WTC11 (cell line): ENCODE measurements at regions not wholly inside any gene's neighbourhood (a gene's known extent, or its start where the extent isn't known, plus 50 kb on each side); places are given as distances from the start of the nearest gene placed in this dataset.

Source experiments
- ATF2 ChIP-seq: sonication (generic); formaldehyde crosslinking; IDR thresholded peaks from 2 replicates; pipeline ENCODE4 v1.8.1; 2022; ENCODE audit warnings: low read depth, missing genetic modification reagents, borderline replicate concordance
- E2F5 ChIP-seq: sonication (generic); formaldehyde crosslinking; IDR thresholded peaks from 2 replicates; pipeline ENCODE4 v1.8.1; 2022; ENCODE audit warnings: mild to moderate bottlenecking, moderate library complexity, missing genetic modification reagents
- IRF2 ChIP-seq: sonication (generic); formaldehyde crosslinking; IDR thresholded peaks from 2 replicates; pipeline ENCODE4 v1.8.0; 2022; ENCODE audit warnings: low read depth, missing genetic modification reagents, borderline replicate concordance
- NFYB ChIP-seq: sonication (generic); formaldehyde crosslinking; conservative IDR thresholded peaks from 2 replicates; pipeline ENCODE4 v1.8.0; 2022; ENCODE audit warnings: low read depth, missing genetic modification reagents
- NR2C2 ChIP-seq: sonication (generic); formaldehyde crosslinking; IDR thresholded peaks from 2 replicates; pipeline ENCODE4 v1.8.0; 2022; ENCODE audit warnings: mild to moderate bottlenecking, missing genetic modification reagents
- SMAD3 ChIP-seq: sonication (generic); formaldehyde crosslinking; IDR thresholded peaks from 2 replicates; pipeline ENCODE4 v1.8.0; 2022; ENCODE audit warnings: missing genetic modification reagents, mild to moderate bottlenecking, borderline replicate concordance
- SMAD4 ChIP-seq: sonication (generic); formaldehyde crosslinking; IDR thresholded peaks from 2 replicates; pipeline ENCODE4 v1.8.0; 2022; ENCODE audit warnings: mild to moderate bottlenecking, missing genetic modification reagents
- ZNF138 ChIP-seq: sonication (generic); formaldehyde crosslinking; conservative IDR thresholded peaks from 2 replicates; pipeline ENCODE4 v1.8.1; 2022; ENCODE audit warnings: mild to moderate bottlenecking, moderate library complexity, missing genetic modification reagents
- ZNF425 ChIP-seq: fragments of 250-450 bp; sonication (Bioruptor Pico); conservative IDR thresholded peaks from 2 replicates; pipeline ENCODE4 v1.9.0; 2021; ENCODE audit warnings: mild to moderate bottlenecking
- ZSCAN18 ChIP-seq: fragments of 250-450 bp; sonication (Bioruptor Pico); IDR thresholded peaks from 2 replicates; pipeline ENCODE4 v2.1.2; 2022; ENCODE audit warnings: mild to moderate bottlenecking, moderate library complexity
- TF ChIP-seq, protein P1 (sequence below): fragments of 200-600 bp; IDR thresholded peaks from 2 replicates; pipeline ENCODE4 v1.8.0; 2022; ENCODE audit warnings: antibody characterized with exemption
- TF ChIP-seq, protein P2 (sequence below): sonication (generic); formaldehyde crosslinking; IDR thresholded peaks from 2 replicates; pipeline ENCODE4 v1.8.1; 2023; ENCODE audit warnings: mild to moderate bottlenecking, missing genetic modification reagents
- TF ChIP-seq, protein P3 (sequence below): sonication (generic); formaldehyde crosslinking; conservative IDR thresholded peaks from 2 replicates; pipeline ENCODE4 v1.8.1; 2023; ENCODE audit warnings: mild to moderate bottlenecking, low read depth, missing genetic modification reagents, moderate library complexity

DNA sequence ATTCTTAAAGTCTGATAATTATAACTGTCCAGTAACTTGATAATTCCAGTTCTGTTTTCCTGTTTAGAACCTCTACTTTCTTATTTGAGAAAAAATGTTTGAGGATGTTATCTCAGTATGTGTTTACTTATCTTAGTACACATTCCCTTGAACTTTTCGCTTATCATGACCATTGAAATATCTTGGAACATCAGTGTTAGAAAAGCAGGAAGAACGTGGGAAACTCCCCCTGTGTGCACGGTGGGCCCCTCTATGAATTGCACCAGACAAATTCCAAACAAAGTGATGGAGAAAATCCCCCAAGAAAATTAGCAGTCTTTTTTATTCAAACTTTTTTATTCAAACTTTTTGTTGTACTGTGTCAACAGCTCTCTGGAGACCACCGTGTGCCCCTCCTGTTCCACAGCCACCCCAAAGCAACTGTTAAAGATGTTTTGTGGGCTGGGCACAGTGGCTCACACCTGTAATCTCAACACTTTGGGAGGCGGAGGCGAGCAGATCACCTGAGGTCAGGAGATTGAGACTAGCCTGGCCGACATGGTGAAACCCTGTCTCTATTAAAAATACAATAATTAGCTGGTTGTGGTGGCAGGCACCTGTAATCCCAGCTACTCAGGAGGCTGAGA, 78.3 kb upstream of the PEG3 start:
- TF ChIP-seq, protein P1, sequence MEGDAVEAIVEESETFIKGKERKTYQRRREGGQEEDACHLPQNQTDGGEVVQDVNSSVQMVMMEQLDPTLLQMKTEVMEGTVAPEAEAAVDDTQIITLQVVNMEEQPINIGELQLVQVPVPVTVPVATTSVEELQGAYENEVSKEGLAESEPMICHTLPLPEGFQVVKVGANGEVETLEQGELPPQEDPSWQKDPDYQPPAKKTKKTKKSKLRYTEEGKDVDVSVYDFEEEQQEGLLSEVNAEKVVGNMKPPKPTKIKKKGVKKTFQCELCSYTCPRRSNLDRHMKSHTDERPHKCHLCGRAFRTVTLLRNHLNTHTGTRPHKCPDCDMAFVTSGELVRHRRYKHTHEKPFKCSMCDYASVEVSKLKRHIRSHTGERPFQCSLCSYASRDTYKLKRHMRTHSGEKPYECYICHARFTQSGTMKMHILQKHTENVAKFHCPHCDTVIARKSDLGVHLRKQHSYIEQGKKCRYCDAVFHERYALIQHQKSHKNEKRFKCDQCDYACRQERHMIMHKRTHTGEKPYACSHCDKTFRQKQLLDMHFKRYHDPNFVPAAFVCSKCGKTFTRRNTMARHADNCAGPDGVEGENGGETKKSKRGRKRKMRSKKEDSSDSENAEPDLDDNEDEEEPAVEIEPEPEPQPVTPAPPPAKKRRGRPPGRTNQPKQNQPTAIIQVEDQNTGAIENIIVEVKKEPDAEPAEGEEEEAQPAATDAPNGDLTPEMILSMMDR = no peak
- TF ChIP-seq ATF2 (CRISPR knock-in tag) = no peak
- no peak for TF ChIP-seq SMAD4
- TF ChIP-seq, protein P2, sequence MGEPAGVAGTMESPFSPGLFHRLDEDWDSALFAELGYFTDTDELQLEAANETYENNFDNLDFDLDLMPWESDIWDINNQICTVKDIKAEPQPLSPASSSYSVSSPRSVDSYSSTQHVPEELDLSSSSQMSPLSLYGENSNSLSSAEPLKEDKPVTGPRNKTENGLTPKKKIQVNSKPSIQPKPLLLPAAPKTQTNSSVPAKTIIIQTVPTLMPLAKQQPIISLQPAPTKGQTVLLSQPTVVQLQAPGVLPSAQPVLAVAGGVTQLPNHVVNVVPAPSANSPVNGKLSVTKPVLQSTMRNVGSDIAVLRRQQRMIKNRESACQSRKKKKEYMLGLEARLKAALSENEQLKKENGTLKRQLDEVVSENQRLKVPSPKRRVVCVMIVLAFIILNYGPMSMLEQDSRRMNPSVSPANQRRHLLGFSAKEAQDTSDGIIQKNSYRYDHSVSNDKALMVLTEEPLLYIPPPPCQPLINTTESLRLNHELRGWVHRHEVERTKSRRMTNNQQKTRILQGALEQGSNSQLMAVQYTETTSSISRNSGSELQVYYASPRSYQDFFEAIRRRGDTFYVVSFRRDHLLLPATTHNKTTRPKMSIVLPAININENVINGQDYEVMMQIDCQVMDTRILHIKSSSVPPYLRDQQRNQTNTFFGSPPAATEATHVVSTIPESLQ (CRISPR knock-in tag) = no peak
- no peak for TF ChIP-seq NFYB (CRISPR knock-in tag)
- no peak for TF ChIP-seq E2F5 (CRISPR knock-in tag)
- TF ChIP-seq ZSCAN18 (CRISPR knock-in tag) = no peak
- TF ChIP-seq SMAD3 = no peak
- TF ChIP-seq IRF2 (CRISPR knock-in tag) = no peak
- no peak for TF ChIP-seq NR2C2 (CRISPR knock-in tag)
- TF ChIP-seq ZNF425 (CRISPR knock-in tag) = no peak
- no peak for TF ChIP-seq ZNF138 (CRISPR knock-in tag)
- TF ChIP-seq, protein P3, sequence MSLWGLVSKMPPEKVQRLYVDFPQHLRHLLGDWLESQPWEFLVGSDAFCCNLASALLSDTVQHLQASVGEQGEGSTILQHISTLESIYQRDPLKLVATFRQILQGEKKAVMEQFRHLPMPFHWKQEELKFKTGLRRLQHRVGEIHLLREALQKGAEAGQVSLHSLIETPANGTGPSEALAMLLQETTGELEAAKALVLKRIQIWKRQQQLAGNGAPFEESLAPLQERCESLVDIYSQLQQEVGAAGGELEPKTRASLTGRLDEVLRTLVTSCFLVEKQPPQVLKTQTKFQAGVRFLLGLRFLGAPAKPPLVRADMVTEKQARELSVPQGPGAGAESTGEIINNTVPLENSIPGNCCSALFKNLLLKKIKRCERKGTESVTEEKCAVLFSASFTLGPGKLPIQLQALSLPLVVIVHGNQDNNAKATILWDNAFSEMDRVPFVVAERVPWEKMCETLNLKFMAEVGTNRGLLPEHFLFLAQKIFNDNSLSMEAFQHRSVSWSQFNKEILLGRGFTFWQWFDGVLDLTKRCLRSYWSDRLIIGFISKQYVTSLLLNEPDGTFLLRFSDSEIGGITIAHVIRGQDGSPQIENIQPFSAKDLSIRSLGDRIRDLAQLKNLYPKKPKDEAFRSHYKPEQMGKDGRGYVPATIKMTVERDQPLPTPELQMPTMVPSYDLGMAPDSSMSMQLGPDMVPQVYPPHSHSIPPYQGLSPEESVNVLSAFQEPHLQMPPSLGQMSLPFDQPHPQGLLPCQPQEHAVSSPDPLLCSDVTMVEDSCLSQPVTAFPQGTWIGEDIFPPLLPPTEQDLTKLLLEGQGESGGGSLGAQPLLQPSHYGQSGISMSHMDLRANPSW (CRISPR knock-in tag) = no peak
